GM12891 (cell line): ENCODE measurements at regions not wholly inside any gene's neighbourhood (a gene's known extent, or its start where the extent isn't known, plus 50 kb on each side); places are given as distances from the start of the nearest gene placed in this dataset.

ENCODE experiments used
- POLR2A ChIP-seq: IDR thresholded peaks from 2 replicates; pipeline ENCODE4 v1.6.1; 2011; ENCODE audit warnings: low read depth, low read length, control low read depth
- SPI1 ChIP-seq: IDR thresholded peaks from 2 replicates; pipeline ENCODE4 v1.6.1; 2011; ENCODE audit warnings: low read depth, low read length, control low read depth

DNA sequence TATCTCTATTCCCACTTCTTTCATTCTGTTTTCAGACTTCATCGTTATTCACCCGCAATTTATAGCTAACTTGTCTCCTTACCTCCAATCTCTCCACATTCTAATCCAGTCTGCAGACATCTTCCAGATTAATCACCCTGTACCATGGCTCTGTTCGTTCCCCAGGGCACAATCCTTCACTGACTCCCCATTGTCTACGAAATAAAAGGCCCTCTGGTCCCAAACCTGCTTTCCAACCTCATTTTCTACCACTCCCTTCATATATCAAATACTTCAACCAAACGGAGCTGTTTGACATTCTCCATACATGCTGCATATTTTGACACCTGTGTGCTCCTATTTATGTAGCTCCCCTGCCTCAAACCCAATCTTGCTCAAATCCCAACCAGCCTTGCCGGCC lies 1720.6 kb upstream of the WWC1 start:
- no peak for TF ChIP-seq POLR2A
- no peak for TF ChIP-seq SPI1
